ENCODE measurements at regions not wholly inside any gene's neighbourhood (a gene's known extent, or its start where the extent isn't known, plus 50 kb on each side); places are given as distances from the start of the nearest gene placed in this dataset.

- WGBS, result 93% methylated on average over 3 of the region's 3 CpGs
- Histone ChIP-seq H3K4me1 (ENCODE audit: insufficient read depth) (no peaks in the 10 kb centered on the region), H3K36me3 (ENCODE audit: insufficient read depth) (no peaks in the 10 kb centered on the region), H3K27ac (ENCODE audit: low read depth) (no peak overlapping the region), H3K4me3 (ENCODE audit: low read depth, low read length) (no peak overlapping the region)
- no peak for DNase-seq (ENCODE audit: extremely low spot score)
These were observed 600.6 kb downstream of the BUD13 start for GRCh38 chr11:116172156-116172555.

DNA sequence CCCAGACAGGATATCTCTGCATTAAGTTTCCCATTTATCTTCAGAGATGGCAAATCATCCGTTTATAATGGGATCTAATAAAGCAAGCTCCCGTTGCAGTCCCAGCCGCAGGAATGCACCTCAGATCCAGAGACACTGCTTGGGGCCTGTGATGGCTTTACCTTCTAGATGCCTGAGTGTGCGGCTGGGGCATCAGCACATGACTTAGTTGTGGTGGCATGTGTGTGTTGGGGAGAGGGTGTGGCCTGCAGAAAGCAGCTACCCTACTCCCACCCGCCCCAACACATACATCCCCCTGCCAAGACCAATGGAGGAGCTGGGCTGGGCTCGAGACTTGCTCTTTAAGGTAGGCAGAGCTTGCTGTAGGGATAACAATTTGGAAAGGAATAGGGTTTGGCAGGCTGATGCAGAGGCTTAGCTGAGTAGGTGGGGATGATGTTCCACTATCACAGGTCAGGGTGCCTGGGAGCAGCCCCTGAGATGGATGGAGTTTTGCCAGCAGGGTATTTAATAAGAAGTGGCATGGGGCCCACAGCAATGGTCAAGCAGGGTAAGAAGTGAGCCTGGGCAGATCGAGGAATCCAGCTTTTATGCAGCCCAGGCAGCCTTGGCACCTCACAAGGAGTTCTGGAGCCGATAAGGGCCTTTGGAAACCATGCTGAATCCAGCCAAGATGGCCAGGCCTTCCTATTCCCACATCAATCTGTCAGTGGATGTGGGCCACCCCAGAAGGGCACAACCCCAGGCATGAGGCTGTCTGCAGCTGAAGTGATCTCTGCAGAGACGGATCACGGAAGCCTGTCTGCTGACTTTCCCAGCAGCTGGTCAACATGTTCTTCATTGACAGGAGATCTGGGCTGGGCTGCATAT, 601.3 kb downstream of the BUD13 start:
- H3K36me3 ChIP-seq (ENCODE audit: insufficient read depth), result no peaks in the 10 kb centered on the region
- H3K27ac ChIP-seq (ENCODE audit: low read depth), result no peak overlapping the region
- no peak for DNase-seq (ENCODE audit: extremely low spot score)
- no peaks in the 10 kb centered on the region for H3K4me1 ChIP-seq (ENCODE audit: insufficient read depth)
- no peak overlapping the region for H3K4me3 ChIP-seq (ENCODE audit: low read depth, low read length)
- 81% methylated on average over 10 of the region's 10 CpGs for WGBS

DNA sequence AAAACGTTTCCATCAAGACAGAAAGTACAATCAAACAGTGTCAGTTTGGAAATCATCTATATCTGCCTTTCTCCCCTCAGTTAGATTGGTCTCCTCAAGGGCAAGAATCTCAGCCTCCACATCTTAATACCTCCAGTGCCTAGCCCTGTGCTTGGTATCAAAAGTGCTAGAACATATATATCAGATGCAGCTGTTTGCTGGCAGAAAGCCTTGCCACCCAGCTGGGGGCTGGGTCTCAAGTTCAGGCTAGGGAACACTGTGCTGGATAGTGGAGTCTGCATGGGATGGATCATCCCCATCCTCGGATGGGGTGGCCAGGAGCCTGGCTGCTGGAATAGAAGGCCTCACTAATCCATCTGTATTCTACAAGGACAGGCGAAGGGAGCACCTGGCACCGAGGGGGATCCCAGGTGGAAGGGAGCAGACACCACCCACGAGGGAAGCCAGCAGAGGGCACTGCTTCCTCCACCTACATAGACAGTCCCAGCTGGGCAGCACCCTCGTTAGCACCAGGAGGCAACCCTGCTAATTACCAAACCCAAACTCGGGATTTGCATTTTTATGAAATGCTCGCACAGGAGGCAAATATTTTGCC, 602.2 kb downstream of the BUD13 start:
- no peak for DNase-seq (ENCODE audit: extremely low spot score)
- WGBS, result 64% methylated on average over 8 of the region's 8 CpGs

GRCh38 chr11:116169776-116170175, 603.0 kb downstream of the BUD13 start:
- Histone ChIP-seq H3K4me1 (ENCODE audit: insufficient read depth) (no peaks in the 10 kb centered on the region), H3K4me3 (ENCODE audit: low read depth, low read length) (no peak overlapping the region), H3K36me3 (ENCODE audit: insufficient read depth) (no peaks in the 10 kb centered on the region), H3K27ac (ENCODE audit: low read depth) (no peak overlapping the region)
- no peak for DNase-seq (ENCODE audit: extremely low spot score)
- 89% methylated on average over 2 of the region's 2 CpGs for WGBS

More for the DNA sequence above, 602.2 kb downstream of the BUD13 start:
- H3K4me1 ChIP-seq (ENCODE audit: insufficient read depth), result no peaks in the 10 kb centered on the region
- H3K4me3 ChIP-seq (ENCODE audit: low read depth, low read length), result no peak overlapping the region
- H3K27ac ChIP-seq (ENCODE audit: low read depth), result no peak overlapping the region
- H3K36me3 ChIP-seq (ENCODE audit: insufficient read depth), result no peaks in the 10 kb centered on the region

GRCh38 chr11:116168459-116168787, 604.4 kb downstream of the BUD13 start:
- DNase-seq (ENCODE audit: extremely low spot score), result no peak
- 75% methylated on average over 4 of the region's 4 CpGs for WGBS

GRCh38 chr11:116167706-116168458, 604.9 kb downstream of the BUD13 start:
- WGBS, result 91% methylated on average over 9 of the region's 9 CpGs
- no peak overlapping the region for H3K27ac ChIP-seq (ENCODE audit: low read depth)

More at GRCh38 chr11:116168459-116168787, 604.4 kb downstream of the BUD13 start:
- no peak overlapping the region for H3K27ac ChIP-seq (ENCODE audit: low read depth)
- no peaks in the 10 kb centered on the region for H3K36me3 ChIP-seq (ENCODE audit: insufficient read depth)
- H3K4me1 ChIP-seq (ENCODE audit: insufficient read depth), result no peaks in the 10 kb centered on the region
- H3K4me3 ChIP-seq (ENCODE audit: low read depth, low read length), result no peak overlapping the region

DNA sequence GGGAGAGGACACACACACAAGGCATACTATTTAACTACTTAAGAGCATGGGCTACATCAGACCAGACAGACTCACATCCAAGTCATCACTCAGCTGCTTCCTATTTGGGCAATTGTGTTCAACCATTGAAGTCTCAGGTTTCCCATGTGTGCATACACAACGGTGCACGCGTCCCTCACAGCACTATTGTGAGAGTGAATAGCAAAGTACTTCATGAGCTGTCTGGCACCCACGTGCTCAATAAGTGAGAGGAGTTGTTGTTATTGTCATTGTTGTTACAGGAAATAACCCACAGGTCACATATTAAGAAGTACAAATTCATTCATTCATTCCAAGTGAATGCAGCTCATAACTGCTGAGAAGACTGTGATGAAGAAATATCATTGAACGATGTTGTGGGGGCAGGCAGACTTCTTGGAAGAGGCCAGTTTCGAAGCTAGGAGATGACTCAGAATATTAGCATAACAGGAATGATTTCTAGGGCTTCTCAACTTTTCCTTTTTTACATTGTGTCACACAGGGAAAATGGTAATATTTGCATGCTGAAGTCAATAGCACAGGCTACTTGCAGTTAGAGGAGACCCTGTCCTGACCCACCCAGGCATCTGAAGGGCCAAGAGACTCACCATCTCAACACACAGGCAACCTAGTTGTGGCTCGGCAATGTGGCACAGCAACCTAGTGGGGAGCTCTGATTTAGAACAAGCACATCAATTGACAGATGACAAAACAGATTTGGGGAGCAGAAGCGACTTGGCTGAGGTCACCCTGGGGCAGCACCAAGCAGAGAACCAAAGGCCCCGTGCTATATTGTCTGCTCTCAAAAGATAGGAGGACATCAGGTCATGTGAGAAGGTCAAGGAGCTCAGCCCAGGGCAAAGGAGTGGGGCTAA, 606.0 kb downstream of the BUD13 start:
- no peaks in the 10 kb centered on the region for H3K36me3 ChIP-seq (ENCODE audit: insufficient read depth)
- DNase-seq (ENCODE audit: extremely low spot score), result no peak
- WGBS, result 64% methylated on average over 9 of the region's 9 CpGs
- no peak overlapping the region for H3K4me3 ChIP-seq (ENCODE audit: low read depth, low read length)
- no peak overlapping the region for H3K27ac ChIP-seq (ENCODE audit: low read depth)
- no peaks in the 10 kb centered on the region for H3K4me1 ChIP-seq (ENCODE audit: insufficient read depth)

More at GRCh38 chr11:116167706-116168458, 604.9 kb downstream of the BUD13 start:
- no peak for DNase-seq (ENCODE audit: extremely low spot score)
- Histone ChIP-seq H3K4me3 (ENCODE audit: low read depth, low read length) (no peak overlapping the region), H3K36me3 (ENCODE audit: insufficient read depth) (no peaks in the 10 kb centered on the region), H3K4me1 (ENCODE audit: insufficient read depth) (no peaks in the 10 kb centered on the region)

GRCh38 chr11:116164843-116165242, 607.9 kb downstream of the BUD13 start:
- Histone ChIP-seq H3K27ac (ENCODE audit: low read depth) (no peak overlapping the region), H3K36me3 (ENCODE audit: insufficient read depth) (no peaks in the 10 kb centered on the region), H3K4me1 (ENCODE audit: insufficient read depth) (no peaks in the 10 kb centered on the region), H3K4me3 (ENCODE audit: low read depth, low read length) (no peak overlapping the region)
- 71% methylated on average over 5 of the region's 5 CpGs for WGBS
- DNase-seq (ENCODE audit: extremely low spot score), result no peak

GRCh38 chr11:116162886-116163230, 609.9 kb downstream of the BUD13 start:
- no peak for DNase-seq (ENCODE audit: extremely low spot score)
- no peaks in the 10 kb centered on the region for H3K36me3 ChIP-seq (ENCODE audit: insufficient read depth)
- no peak overlapping the region for H3K4me3 ChIP-seq (ENCODE audit: low read depth, low read length)
- H3K4me1 ChIP-seq (ENCODE audit: insufficient read depth), result no peaks in the 10 kb centered on the region
- 26% methylated on average over 11 of the region's 11 CpGs for WGBS
- no peak overlapping the region for H3K27ac ChIP-seq (ENCODE audit: low read depth)

GRCh38 chr11:116162086-116162885, 610.5 kb downstream of the BUD13 start:
- DNase-seq (ENCODE audit: extremely low spot score), result no peak
- Histone ChIP-seq H3K4me1 (ENCODE audit: insufficient read depth) (no peaks in the 10 kb centered on the region), H3K27ac (ENCODE audit: low read depth) (no peak overlapping the region), H3K4me3 (ENCODE audit: low read depth, low read length) (no peak overlapping the region), H3K36me3 (ENCODE audit: insufficient read depth) (no peaks in the 10 kb centered on the region)
- 60% methylated on average over 20 of the region's 20 CpGs for WGBS

GRCh38 chr11:116148645-116149044, 624.1 kb downstream of the BUD13 start:
- Histone ChIP-seq H3K4me1 (ENCODE audit: insufficient read depth) (no peaks in the 10 kb centered on the region), H3K4me3 (ENCODE audit: low read depth, low read length) (no peak overlapping the region), H3K27ac (ENCODE audit: low read depth) (no peak overlapping the region), H3K36me3 (ENCODE audit: insufficient read depth) (no peaks in the 10 kb centered on the region)
- WGBS, result 89% methylated on average over 2 of the region's 2 CpGs
- DNase-seq (ENCODE audit: extremely low spot score), result no peak

- Histone ChIP-seq H3K27ac (ENCODE audit: low read depth) (no peak overlapping the region), H3K4me1 (ENCODE audit: insufficient read depth) (no peaks in the 10 kb centered on the region), H3K4me3 (ENCODE audit: low read depth, low read length) (no peak overlapping the region), H3K36me3 (ENCODE audit: insufficient read depth) (no peaks in the 10 kb centered on the region)
- DNase-seq (ENCODE audit: extremely low spot score), result no peak
- WGBS, result 41% methylated on average over 10 of the region's 10 CpGs
These were observed 624.7 kb downstream of the BUD13 start for GRCh38 chr11:116148056-116148455.
